SKM-1 (cell line): ENCODE measurements at regions not wholly inside any gene's neighbourhood (a gene's known extent, or its start where the extent isn't known, plus 50 kb on each side); places are given as distances from the start of the nearest gene placed in this dataset.
A peak's percentile ranks its signal among the peaks of the same experiment; 100 is the strongest.

Experiments used
- DNase-seq: peaks from one replicate; lab custom pipeline; 2025; ENCODE audit not compliant: unreplicated experiment; lab: John Stamatoyannopoulos, UW

DNA sequence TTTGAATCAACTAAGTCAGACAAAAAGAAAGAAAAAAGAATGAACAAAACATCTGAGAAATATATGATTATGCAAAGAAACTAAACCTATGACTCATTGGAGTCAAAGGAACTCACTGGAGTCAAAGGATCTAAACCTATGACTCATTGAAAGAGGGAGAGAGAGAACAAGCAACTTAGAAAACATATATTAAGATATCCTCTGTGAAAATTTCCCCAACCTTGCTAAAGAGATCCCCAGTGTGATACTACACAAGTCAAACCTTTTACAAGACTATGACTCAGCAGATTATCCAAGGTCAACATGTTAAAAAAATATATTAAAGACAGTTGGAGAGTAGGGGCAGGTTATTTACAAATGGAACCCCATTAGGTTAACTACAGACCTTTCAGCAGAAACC is 1538.3 kb downstream of the NCAM2 start:
- DNase-seq, result no peak

DNA sequence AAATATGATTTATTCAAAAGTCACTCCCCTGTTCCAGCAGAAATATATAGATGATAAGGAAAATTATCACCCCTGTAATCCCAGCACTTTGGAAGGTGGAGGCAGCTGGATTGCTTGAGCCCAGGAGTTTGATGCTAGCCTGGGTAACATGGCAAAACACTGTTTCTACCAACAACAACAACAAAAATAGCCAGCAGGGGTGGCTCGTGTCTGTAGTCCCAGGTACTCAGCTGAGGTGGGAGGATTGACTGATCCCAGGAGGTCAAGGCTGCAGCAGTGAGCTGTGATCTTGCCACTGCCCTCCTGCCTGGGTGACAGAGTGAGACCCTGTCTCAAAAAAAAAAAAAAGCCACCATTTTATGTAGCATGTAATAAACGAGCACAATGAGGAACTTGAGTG is 1546.5 kb downstream of the NCAM2 start:
- no peak for DNase-seq

GRCh38 chr21:22552390-22552789 is 1554.2 kb downstream of the NCAM2 start:
- no peak for DNase-seq

DNA sequence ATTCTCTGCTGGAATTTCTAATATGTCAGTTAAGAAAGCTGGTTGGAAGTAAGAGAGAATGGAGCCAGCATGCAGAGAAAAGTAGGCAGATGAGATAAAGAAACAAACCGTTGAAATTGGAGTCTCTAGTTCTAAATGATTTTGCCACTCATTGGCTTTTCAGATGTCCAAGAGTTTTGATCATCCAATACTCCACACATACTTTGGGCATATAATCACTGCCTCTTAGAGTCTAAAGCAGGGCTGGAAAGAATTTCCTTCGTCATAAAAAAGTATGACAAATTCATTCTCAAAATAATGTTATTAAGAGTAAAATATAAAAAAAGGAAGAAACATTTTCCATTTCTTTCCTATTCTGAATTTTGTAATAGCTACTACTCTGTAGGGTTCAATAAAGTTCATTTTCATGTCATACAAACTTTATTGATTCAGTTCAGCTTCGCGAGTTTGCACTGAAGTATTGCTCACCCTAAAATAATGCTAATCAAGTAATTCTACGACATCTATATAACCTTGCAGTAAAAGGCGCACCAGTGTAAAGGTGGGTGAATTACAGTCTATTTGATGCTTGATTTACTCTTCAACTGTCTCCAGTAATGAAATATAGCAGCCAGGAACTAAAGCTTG is 1556.6 kb downstream of the NCAM2 start:
- no peak for DNase-seq

- DNase-seq, result no peak
These were observed 1558.6 kb downstream of the NCAM2 start for GRCh38 chr21:22556829-22557228.

- DNase-seq, result no peak
These were observed 1563.7 kb downstream of the NCAM2 start for GRCh38 chr21:22561946-22562345.

DNA sequence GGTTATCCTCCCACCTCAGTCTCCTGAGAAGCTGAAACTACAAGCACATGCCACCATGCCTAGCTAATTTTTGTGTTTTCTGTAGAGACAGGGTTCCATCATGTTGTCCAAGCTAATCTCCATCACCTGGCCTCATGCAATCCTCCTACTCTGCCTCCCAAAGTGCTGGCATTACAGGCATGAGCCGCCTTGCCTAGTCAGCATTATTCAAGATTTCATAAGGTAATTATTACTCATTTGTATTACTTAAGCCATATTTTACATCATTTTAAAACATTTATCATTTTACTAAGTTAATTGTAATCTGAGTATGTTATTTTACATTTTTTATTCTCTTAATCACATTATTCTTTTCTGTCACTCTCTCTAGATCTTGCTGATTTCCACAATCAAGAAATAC is 1575.6 kb downstream of the NCAM2 start:
- DNase-seq, result no peak

- peak; percentile 31 for DNase-seq
These were observed 1577.0 kb downstream of the NCAM2 start for GRCh38 chr21:22575165-22575584.

GRCh38 chr21:22579741-22580140 is 1581.5 kb downstream of the NCAM2 start:
- no peak for DNase-seq

DNA sequence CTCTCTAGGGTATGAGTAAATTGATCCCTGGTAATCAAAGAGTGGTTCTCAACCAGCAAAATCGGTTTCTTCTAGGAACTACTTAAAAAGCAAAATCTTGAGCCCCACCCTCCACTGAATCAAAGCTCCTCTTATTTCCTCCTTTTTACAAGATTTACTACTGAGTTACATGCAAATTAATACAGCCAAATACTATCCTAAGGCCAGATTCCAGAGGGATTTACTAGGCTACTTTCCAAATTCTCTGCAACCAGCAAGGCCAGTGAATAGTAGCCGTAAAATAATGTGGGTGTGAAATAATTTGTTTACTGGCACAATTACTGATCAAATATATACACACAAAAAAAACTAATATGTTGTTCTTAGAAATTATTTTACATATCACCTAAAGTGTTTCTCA is 1583.8 kb downstream of the NCAM2 start:
- DNase-seq, result no peak

DNA sequence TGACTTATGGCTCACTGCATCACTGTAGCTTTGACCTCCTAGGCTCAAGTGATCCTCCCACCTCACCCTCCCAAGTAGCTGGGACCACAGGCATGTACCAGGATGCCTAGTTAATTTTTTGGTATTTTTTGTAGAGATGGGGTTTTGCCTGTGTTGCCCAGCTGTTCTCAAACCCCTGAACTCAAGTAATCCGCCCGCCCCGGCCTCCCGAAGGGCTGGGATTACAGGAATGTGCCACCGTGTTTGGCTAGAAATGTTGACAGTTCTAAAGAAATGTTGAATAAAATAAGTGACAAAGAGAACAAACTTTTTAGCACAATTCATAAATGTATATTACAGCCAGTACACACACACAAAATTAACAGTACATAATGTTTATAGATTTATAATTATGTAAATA is 1586.1 kb downstream of the NCAM2 start:
- no peak for DNase-seq

DNA sequence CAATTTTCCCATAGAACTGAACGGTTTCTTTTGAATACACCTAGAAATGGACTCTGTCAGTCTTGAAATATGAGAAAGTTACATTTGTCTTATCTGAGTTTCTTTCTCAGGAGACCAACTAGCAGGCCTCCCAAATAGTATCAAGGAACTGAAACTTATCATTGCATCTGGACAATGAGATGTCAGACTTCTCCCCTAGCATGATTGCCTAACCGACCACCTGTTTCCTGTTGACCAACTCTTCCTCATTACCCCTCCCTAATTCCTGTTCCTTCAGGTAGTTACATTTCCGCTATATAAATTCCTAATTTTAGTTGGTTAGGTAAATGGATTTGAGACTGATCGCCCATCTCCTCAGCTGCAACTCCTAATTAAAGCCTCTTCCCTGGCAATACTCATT is 1587.3 kb downstream of the NCAM2 start:
- no peak for DNase-seq

- DNase-seq, result no peak
These were observed 1599.5 kb downstream of the NCAM2 start for GRCh38 chr21:22597660-22598255.

GRCh38 chr21:22609802-22610201 is 1611.6 kb downstream of the NCAM2 start:
- DNase-seq, result peak; percentile 9

DNA sequence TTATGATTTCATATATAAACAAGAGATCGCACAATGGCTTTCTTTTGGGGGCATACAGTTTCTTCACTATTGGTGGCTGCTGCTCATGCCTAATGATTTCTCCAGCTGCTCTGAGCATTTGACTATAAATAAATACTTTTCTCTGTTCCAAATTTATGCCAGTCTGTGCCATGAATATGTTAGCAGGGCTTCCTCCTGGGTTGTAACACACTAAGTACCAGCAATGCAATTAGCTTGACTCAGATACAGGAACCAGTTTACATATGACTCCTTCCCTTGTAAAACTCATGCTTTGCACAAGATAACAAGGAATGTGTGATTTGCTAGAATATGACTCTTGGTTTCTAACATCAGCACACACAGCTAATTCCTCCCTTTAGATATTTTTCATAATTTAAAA is 1629.7 kb downstream of the NCAM2 start:
- DNase-seq, result no peak

- no peak for DNase-seq
These were observed 1632.8 kb downstream of the NCAM2 start for GRCh38 chr21:22630953-22631465.

GRCh38 chr21:22632176-22632575 is 1634.0 kb downstream of the NCAM2 start:
- DNase-seq, result no peak

DNA sequence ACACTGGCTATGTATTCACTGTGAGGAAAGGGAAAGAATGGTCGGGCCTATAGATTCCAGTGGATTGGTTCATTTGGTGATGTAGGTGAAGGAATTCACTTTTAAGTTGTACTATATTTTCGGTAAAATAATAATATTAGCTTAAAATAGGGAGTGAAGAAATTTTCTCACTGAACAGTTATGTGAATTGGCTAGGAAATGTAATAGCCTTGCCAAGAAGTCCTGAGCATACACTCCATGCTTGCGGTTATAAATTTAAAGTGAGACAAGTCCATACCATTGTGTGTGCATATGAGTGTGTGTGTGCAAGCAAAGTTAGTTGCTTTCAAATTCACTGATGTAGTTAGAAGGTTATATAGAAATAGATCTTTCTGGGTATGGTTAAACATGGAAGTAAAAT is 1651.0 kb downstream of the NCAM2 start:
- DNase-seq, result no peak

GRCh38 chr21:22650226-22650625 is 1652.0 kb downstream of the NCAM2 start:
- DNase-seq, result no peak

DNA sequence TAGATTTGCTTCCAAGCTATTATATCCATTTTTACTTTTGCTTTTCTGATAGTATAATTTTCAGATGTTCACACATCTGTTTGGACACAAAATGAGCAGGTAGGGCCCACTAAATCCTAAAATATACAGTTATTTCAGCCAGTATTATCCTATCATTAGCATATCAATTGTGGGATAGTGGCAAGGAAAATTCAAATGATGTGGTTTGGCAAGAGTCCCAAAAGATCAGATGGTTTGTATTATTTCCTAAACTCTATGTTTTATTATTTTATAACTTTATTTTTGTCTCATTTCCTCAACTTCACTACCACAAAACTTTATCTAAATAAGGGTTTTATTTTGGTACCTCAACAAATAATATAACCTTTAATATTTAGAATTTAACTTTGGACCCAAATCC is 1659.6 kb downstream of the NCAM2 start:
- DNase-seq, result no peak

DNA sequence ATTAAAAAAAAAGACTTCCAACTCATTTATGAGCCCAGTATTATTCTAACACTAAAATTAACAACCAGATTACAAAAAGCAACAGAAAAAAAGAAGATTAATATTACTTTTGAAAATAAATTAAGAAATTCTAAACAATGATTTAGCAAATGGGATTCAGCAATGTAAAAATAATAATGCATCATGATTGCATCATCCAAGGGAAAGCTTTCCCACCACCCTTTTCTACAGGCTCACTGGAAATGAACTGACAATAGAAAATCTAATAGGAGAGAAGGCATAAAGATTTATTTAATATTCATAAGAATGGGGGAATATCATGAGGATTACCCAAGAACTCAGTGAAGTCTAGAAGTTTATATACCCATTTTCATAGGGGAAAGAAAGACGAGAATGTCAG is 1671.9 kb downstream of the NCAM2 start:
- DNase-seq, result no peak

GRCh38 chr21:22679207-22679606 is 1681.0 kb downstream of the NCAM2 start:
- no peak for DNase-seq

GRCh38 chr21:22691658-22692057 is 1693.4 kb downstream of the NCAM2 start:
- no peak for DNase-seq
